ENCODE measurements at regions not wholly inside any gene's neighbourhood (a gene's known extent, or its start where the extent isn't known, plus 50 kb on each side); places are given as distances from the start of the nearest gene placed in this dataset.

- no peak for TF ChIP-seq CREB3L1 (IDR thresholded peaks at IDR 0.05; ENCODE audit: borderline replicate concordance, low read depth)
- no peak for TF ChIP-seq TBP (optimal IDR thresholded peaks at IDR 0.05; ENCODE audit: low read depth, low read length)
- no peak for TF ChIP-seq ZNF436 (CRISPR knock-in tag; IDR thresholded peaks at IDR 0.05)
Measured at GRCh38 chr5:120913396-120913795, 449.3 kb downstream of the PRR16 start (continued).

GRCh38 chr5:120917214-120917758, 453.2 kb downstream of the PRR16 start:
- H3K4me3 ChIP-seq, result no peak overlapping the region
- DNase-seq (ENCODE audit: extremely low read depth in 1 of 4, low spot score in 3 of 4) (no peak), FAIRE-seq (no peak), ATAC-seq (no peak)
- H3K27ac ChIP-seq (ENCODE audit: extremely low read depth, low read depth, low read length), result no peak overlapping the region
- no peak overlapping the region for H3K4me2 ChIP-seq (ENCODE audit: insufficient read depth, low read length)
- no peaks in the 10 kb centered on the region for H3K79me2 ChIP-seq (ENCODE audit: control insufficient read depth, insufficient read depth, low read length)
- intact Hi-C loops (cut with micrococcal nuclease), result no loop called here
- H3K36me3 ChIP-seq (ENCODE audit: control insufficient read depth, insufficient read depth, low read length), result no peaks in the 10 kb centered on the region
- no peak overlapping the region for H3K9ac ChIP-seq (ENCODE audit: insufficient read depth in 1 of 2, low read depth in 2 of 2, low read length in 2 of 2)
- in situ Hi-C loops (cut with MboI), result no loop called here
- no peak for TF ChIP-seq LCOR (CRISPR knock-in tag; IDR thresholded peaks at IDR 0.05)
- no peak for TF ChIP-seq ZNF316 (IDR thresholded peaks at IDR 0.05)
- H4K20me1 ChIP-seq (replicated peaks; ENCODE audit: control insufficient read depth, insufficient read depth, low read length), result no peaks in the 10 kb centered on the region
- no peaks in the 10 kb centered on the region for H3K9me3 ChIP-seq (replicated peaks; ENCODE audit: control insufficient read depth, insufficient read depth, low read depth, low read length)
- no peaks in the 10 kb centered on the region for H3K4me1 ChIP-seq (replicated peaks in 1 of 2; ENCODE audit: control insufficient read depth in 2 of 2, insufficient read depth in 2 of 2, low read length in 2 of 2)
- POLR2A ChIA-PET, result interaction anchor here (0.6 kb wide), 1 partner anchor 13 kb away, joined by 3 read pairs; no protein-coding TSS in a partner anchor
- CTCF ChIA-PET (ENCODE audit: low intra/inter-chr PET ratio), result no interaction called here
- no peaks in the 10 kb centered on the region for H3K9me1 ChIP-seq (ENCODE audit: control insufficient read depth, insufficient read depth, low read length)
- WGBS (ENCODE audit: insufficient coverage, low coverage, missing lambda C conversion rate), result 6% methylated on average over 1 of the region's 1 CpG
- no TSS peak for BruUV-seq (replicated peaks)
- H3K27me3 ChIP-seq (ENCODE audit: control insufficient read depth in 2 of 2, insufficient read depth in 2 of 2, low read length in 2 of 2), result no peaks in the 10 kb centered on the region
- H2AFZ ChIP-seq (ENCODE audit: low read depth, low read length), result no peak overlapping the region

Data from K562 (cell line).